ENCODE measurements at regions not wholly inside any gene's neighbourhood (a gene's known extent, or its start where the extent isn't known, plus 50 kb on each side); places are given as distances from the start of the nearest gene placed in this dataset.
A peak's percentile ranks its signal among the peaks of the same experiment; 100 is the strongest.

DNA sequence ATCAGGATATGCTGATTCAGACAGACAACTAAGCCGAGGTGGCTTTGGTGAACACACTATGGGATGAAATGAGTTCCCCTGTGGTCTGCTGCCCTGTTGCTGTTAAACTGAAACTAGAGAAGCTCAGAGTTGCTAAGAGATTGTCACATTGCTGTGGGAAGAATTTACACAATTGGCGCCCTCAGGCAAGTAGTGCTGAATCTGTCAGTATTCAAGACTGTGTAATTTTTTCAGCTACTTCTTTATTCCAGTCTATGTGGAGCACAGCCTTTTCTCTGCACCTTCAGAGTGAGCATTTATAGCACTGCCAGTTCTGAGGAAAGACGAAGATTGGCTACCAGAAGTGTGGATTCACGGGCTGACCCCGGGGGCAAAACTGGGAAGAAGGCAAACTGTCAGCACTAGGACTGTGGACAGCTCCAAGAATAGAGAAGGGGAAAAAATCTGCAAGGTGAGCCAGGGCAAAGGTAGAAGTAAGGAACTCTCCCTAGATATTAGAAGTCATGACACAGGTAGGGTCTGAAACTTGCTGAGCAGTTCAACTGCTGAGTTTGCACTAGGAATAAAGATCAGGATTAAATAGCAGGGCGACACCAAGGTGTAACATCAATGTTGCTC lies 218.8 kb upstream of the TMPO start:
- no peak for DNase-seq

DNA sequence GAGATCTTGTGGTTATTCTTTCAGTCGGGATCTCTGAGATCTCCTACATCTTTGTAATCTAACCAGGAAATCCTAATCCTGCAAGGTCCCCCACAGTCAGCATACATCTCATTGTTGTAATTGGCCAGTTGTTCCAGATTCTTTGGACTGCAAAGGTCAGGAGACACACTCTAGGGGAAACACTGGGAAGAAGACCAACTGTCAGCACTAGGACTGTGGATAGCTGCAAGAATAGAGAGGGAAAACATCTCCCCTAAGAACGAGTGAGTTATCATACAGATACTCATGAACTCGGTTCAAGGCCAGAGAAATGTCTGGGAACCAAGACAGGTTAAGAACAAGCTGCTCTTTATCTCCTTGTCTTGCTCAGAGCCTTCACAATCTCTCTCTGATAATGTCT lies 217.9 kb upstream of the TMPO start:
- DNase-seq = no peak

GRCh38 chr12:98308141-98308540 lies 207.2 kb upstream of the TMPO start:
- no peak for DNase-seq

- no peak for DNase-seq
Measured at GRCh38 chr12:98317939-98318899, 197.2 kb upstream of the TMPO start.

DNA sequence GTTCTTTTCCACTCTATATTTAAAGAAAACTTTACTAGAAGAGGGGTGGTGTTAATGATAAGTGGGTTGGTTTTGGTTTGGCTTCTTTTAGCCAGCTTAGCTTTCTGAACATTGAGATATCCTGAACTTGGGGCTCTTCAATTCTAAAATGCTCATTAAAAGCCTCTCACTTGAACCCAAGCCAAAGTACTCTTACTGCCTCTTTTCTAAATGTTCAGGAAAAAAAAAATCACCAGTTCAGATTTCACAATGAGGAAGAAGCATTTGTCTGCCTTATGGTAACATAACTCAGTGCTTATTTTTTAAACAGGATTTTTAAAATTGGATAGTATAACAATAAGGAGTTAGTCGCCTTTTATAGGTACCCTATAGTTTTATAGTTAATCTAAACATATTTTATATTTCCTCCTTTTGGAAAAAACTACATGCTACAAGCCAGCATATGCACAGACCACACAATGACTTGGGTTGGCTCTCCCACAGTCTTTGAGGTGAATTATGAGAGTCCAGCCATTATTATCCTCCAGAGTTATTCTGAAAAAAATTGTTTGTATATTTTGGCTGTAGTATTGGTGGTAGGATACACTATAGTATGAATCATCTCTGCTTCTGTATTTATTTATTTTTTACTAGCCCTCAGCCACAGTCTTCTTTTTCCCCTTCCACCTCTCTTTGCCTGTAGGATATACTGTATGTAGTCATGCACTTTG lies 195.5 kb upstream of the TMPO start:
- DNase-seq = no peak

DNA sequence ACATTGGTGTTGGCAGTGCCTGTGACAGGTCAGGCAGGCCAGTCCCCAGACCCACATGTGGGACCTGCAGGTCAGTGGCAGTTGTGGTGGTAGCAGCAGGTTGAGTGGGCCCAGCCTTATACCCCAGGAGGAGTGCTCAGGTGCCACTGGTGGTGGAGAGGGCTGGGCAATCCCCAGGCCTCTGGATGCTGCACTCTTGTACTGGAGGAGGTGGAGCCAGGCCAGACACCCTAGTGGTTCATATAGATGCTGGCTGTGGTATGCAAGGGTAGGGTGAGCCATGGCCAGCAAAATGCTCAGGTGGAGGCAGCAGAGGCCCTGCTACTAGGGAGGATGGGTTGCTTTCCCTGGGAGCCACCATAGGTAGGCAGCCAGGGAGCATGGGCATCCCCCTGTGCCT lies 190.4 kb upstream of the TMPO start:
- no peak for DNase-seq

GRCh38 chr12:98328467-98328866 lies 186.9 kb upstream of the TMPO start:
- DNase-seq = no peak

GRCh38 chr12:98329589-98329988 lies 185.8 kb upstream of the TMPO start:
- DNase-seq = no peak

DNA sequence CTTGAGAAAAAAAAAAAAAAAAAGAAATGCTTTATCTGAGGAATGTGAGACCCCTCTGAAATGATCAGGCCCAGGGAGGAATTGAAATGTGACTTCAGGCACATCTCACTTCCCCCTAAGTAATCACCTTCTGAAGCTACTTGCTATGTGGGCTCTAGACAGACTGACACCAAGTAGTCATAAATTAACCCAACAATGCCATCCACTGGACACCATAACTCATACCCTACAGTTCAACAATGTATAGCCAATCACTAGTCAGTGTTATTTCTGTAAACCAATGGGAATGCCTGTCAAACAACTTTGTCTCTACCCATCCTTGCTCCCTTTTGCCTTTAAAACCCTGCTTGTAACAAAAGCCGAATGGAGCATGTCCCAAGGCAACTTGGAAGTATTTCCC lies 182.7 kb upstream of the TMPO start:
- no peak for DNase-seq

GRCh38 chr12:98334768-98335167 lies 180.6 kb upstream of the TMPO start:
- DNase-seq = no peak

DNA sequence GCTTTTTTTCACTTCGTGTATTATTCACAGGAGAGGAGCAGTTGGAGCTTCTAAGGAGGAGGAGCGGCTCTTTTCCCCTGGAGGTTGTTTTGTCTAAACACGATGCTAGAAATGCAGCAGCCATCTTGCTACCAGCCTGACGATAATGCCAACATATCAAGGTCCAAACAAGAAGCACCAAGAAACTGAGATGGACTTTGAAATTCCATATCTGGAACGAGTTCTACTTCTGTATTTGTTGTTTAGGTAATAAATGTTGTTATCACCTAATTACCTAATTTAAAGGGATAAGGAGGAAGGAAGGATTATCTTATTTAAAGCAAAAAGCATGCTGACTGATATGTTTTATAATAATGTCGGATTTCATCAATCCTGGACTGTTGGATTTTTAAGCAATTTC lies 174.4 kb upstream of the TMPO start:
- no peak for DNase-seq

- DNase-seq = no peak
Measured at GRCh38 chr12:98341732-98342131, 173.7 kb upstream of the TMPO start.

DNA sequence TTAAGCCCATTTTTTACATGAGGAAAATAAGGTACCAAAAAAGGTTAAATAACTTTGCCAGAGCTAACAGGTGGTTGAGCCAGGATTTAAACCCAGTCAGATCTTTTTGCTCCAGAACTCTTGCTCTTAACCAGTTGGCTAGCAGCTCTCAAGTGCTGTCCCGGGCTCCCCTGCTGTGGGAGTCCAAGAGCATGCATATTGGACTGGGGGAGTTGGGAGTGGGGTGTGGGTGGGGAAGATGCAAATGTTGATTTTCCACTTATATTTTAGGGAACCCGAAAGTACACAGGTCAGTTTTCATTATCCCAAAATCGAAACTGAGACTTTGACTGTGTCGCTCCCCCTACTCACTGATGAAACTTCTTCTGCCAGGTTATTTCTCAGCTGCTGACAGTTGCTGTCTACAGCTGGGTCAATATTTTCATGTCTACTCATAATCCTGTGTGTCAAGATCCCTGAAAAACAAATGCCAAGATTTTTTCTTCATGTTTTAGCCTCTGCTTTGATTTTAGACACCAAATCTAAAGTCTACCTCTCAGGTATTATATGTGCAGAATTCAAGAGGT lies 172.3 kb upstream of the TMPO start:
- no peak for DNase-seq

GRCh38 chr12:98344046-98344930 lies 171.1 kb upstream of the TMPO start:
- DNase-seq = peak; percentile 30

- DNase-seq = no peak
Measured at GRCh38 chr12:98345308-98345876, 170.0 kb upstream of the TMPO start.

- no peak for DNase-seq
Measured at GRCh38 chr12:98351089-98351488, 164.3 kb upstream of the TMPO start.

- DNase-seq = no peak
Measured at GRCh38 chr12:98351784-98352183, 163.6 kb upstream of the TMPO start.

- DNase-seq = no peak
Measured at GRCh38 chr12:98352218-98352811, 163.1 kb upstream of the TMPO start.

- DNase-seq = no peak
Measured at GRCh38 chr12:98352835-98353234, 162.6 kb upstream of the TMPO start.

DNA sequence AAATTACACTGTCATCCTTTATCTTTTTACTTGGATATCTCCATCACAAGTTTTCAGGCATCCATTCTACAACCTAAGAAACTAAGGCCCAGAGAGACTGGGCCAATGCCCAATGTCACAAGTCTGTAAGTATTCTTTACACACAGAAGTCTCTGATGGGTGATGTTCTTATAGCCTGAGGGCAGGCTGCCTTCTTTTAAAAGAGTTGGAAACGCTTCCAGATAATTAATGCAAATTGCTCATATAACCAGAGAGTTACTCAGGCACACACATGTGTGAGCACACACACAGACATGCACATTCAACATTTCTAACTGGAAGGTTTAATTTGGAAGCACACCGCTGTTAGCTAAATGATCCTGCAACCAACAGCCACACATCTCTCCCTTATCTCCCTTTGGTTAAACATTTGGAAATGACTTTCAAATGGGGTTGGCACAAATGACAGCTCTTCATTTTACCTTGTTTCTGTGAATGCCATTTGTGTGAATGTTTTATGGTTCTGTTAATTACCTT lies 160.8 kb upstream of the TMPO start:
- no peak for DNase-seq

GRCh38 chr12:98355322-98355721 lies 160.1 kb upstream of the TMPO start:
- DNase-seq = no peak

Data from NCI-H1105 (cell line).